Gastrocnemius medialis (tissue), 4 donors: ENCODE measurements at regions not wholly inside any gene's neighbourhood (a gene's known extent, or its start where the extent isn't known, plus 50 kb on each side); places are given as distances from the start of the nearest gene placed in this dataset.

Experiments used
- ATAC-seq, 2 donors: fragments of 150-250 bp; one replicate each; pipeline ENCODE4 v1.9.1; 2016
- DNase-seq, 2 donors: peaks; one replicate each; pipeline ENCODE4 v3.0.0-alpha.2; 2019
- H3K27ac ChIP-seq, 4 donors: fragments of 200-600 bp; sonication (generic); 1 replicate in 1 of 4; 2 replicates in 3 of 4; pipeline ENCODE4 v1.5.1; 2016 to 2018; ENCODE audit warnings: mild to moderate bottlenecking in 2 of 4, moderate library complexity in 1 of 4
- H3K27me3 ChIP-seq, 3 donors: fragments of 200-600 bp; sonication (generic) in 2 of 3; 1 replicate in 1 of 3; 2 replicates in 2 of 3; pipeline versions ENCODE4 v1.5.1 to v1.6.0; 2016 to 2019; ENCODE audit warnings: mild to moderate bottlenecking in 1 of 3, moderate library complexity in 1 of 3
- H3K36me3 ChIP-seq, 2 donors: fragments of 200-600 bp; sonication (generic) in 1 of 2; one replicate each; pipeline ENCODE4 v1.5.1; 2017 to 2018
- H3K4me1 ChIP-seq, 2 donors: fragments of 200-600 bp; sonication (generic) in 1 of 2; one replicate each; pipeline ENCODE4 v1.5.1; 2016 to 2017; ENCODE audit warnings: mild to moderate bottlenecking in 2 of 2
- H3K4me3 ChIP-seq, 4 donors: fragments of 200-600 bp; sonication (generic) in 3 of 4; 1 replicate in 1 of 4; 2 replicates in 3 of 4; pipeline ENCODE4 v1.5.1; 2016 to 2019; ENCODE audit warnings: mild to moderate bottlenecking in 2 of 4
- H3K9me3 ChIP-seq, 3 donors: fragments of 200-600 bp; sonication (generic) in 2 of 3; 1 replicate in 1 of 3; 2 replicates in 2 of 3; pipeline ENCODE4 v1.5.1; 2016 to 2019
- CTCF ChIP-seq, 5 experiments: fragments of 450-650 bp in 3 of 5; fragments of 200-600 bp in 2 of 5; sonication (generic) in 2 of 5; IDR thresholded peaks in 4 of 5; conservative IDR thresholded peaks in 1 of 5; 1 replicate in 4 of 5; 2 replicates in 1 of 5; pipeline ENCODE4 v1.5.1; 2016 to 2019; ENCODE audit warnings: antibody characterized with exemption in 5 of 5, mild to moderate bottlenecking in 3 of 5, moderate library complexity in 3 of 5
- POLR2A ChIP-seq, 2 donors: fragments of 450-650 bp; IDR thresholded peaks; one replicate each; pipeline ENCODE4 v1.6.1; 2017; ENCODE audit warnings: antibody characterized with exemption in 2 of 2, mild to moderate bottlenecking in 2 of 2, moderate library complexity in 2 of 2
- in situ Hi-C, 4 donors: fragments of 200-750 bp; cut with MboI; loops; one replicate each; pipeline versions ENCODE4 v1.15.0 to v1.8.0; 2017; ENCODE audit warnings: low sequenced_read_pairs in 4 of 4
- intact Hi-C: fragments of 100-400 bp; cut with DNase I; formaldehyde crosslinking; loops from one replicate; pipeline ENCODE4 v1.15.1; 2023; ENCODE audit warnings: low total_unique reads

- Histone ChIP-seq H3K27ac (no peak overlapping the region), H3K36me3 (no peaks in the 10 kb centered on the region), H3K4me1 (no peaks in the 10 kb centered on the region), H3K27me3 (no peaks in the 10 kb centered on the region), H3K4me3 (no peak overlapping the region), H3K9me3 (no peaks in the 10 kb centered on the region)
- in situ Hi-C loops (no loop called here), intact Hi-C loops (no loop called here)
- ATAC-seq: no peak
- TF ChIP-seq POLR2A (IDR thresholded peaks at IDR 0.05) (no peak), CTCF (IDR thresholded peaks at IDR 0.05 in 4 of 5, conservative IDR thresholded peaks at IDR 0.05 in 1 of 5) (no peak)
- no peak for DNase-seq
Measured at GRCh38 chr12:92268946-92269345, 123.3 kb upstream of the BTG1 start.

GRCh38 chr12:92261692-92262091 is 116.0 kb upstream of the BTG1 start:
- no peak overlapping the region for H3K4me3 ChIP-seq
- intact Hi-C loops (no loop called here), in situ Hi-C loops (no loop called here)
- ATAC-seq (no peak), DNase-seq (no peak)
- H3K27me3 ChIP-seq: no peaks in the 10 kb centered on the region
- no peaks in the 10 kb centered on the region for H3K36me3 ChIP-seq
- no peak overlapping the region for H3K27ac ChIP-seq
- no peaks in the 10 kb centered on the region for H3K9me3 ChIP-seq
- TF ChIP-seq CTCF (IDR thresholded peaks at IDR 0.05 in 4 of 5, conservative IDR thresholded peaks at IDR 0.05 in 1 of 5) (no peak), POLR2A (IDR thresholded peaks at IDR 0.05) (no peak)
- H3K4me1 ChIP-seq: no peaks in the 10 kb centered on the region

- H3K27ac ChIP-seq: no peak overlapping the region
- TF ChIP-seq CTCF (IDR thresholded peaks at IDR 0.05 in 4 of 5, conservative IDR thresholded peaks at IDR 0.05 in 1 of 5) (no peak), POLR2A (IDR thresholded peaks at IDR 0.05) (no peak)
- H3K27me3 ChIP-seq: no peaks in the 10 kb centered on the region
- ATAC-seq (no peak), DNase-seq (no peak)
- in situ Hi-C loops (no loop called here), intact Hi-C loops (no loop called here)
- H3K9me3 ChIP-seq: no peaks in the 10 kb centered on the region
- no peaks in the 10 kb centered on the region for H3K36me3 ChIP-seq
- no peaks in the 10 kb centered on the region for H3K4me1 ChIP-seq
- H3K4me3 ChIP-seq: no peak overlapping the region
Measured at GRCh38 chr12:92261071-92261470, 115.4 kb upstream of the BTG1 start.

- H3K27me3 ChIP-seq: no peaks in the 10 kb centered on the region
- ATAC-seq: no peak
- H3K36me3 ChIP-seq: no peaks in the 10 kb centered on the region
- in situ Hi-C loops: no loop called here
- H3K27ac ChIP-seq: no peak overlapping the region
- H3K4me3 ChIP-seq: no peak overlapping the region
- no peaks in the 10 kb centered on the region for H3K9me3 ChIP-seq
- intact Hi-C loops: no loop called here
- TF ChIP-seq CTCF (IDR thresholded peaks at IDR 0.05 in 4 of 5, conservative IDR thresholded peaks at IDR 0.05 in 1 of 5): no peak
- no peak for TF ChIP-seq POLR2A (IDR thresholded peaks at IDR 0.05)
- DNase-seq: no peak
- H3K4me1 ChIP-seq: no peaks in the 10 kb centered on the region
Measured at GRCh38 chr12:92259696-92260251, 114.1 kb upstream of the BTG1 start.

GRCh38 chr12:92259291-92259690 is 113.6 kb upstream of the BTG1 start:
- H3K36me3 ChIP-seq: no peaks in the 10 kb centered on the region
- H3K4me3 ChIP-seq: no peak overlapping the region
- in situ Hi-C loops (no loop called here), intact Hi-C loops (no loop called here)
- no peaks in the 10 kb centered on the region for H3K9me3 ChIP-seq
- no peaks in the 10 kb centered on the region for H3K27me3 ChIP-seq
- H3K27ac ChIP-seq: no peak overlapping the region
- ATAC-seq (no peak), DNase-seq (no peak)
- TF ChIP-seq CTCF (IDR thresholded peaks at IDR 0.05 in 4 of 5, conservative IDR thresholded peaks at IDR 0.05 in 1 of 5): no peak
- TF ChIP-seq POLR2A (IDR thresholded peaks at IDR 0.05): no peak
- no peaks in the 10 kb centered on the region for H3K4me1 ChIP-seq
